HCT116 (cell line): ENCODE measurements at regions not wholly inside any gene's neighbourhood (a gene's known extent, or its start where the extent isn't known, plus 50 kb on each side); places are given as distances from the start of the nearest gene placed in this dataset.

Experiments used
- ATAC-seq: fragments of 200-7000 bp; cut with Tn5 transposase; 2 replicates; pipeline ENCODE4 v1.9.1; 2020; ENCODE audit warnings: mild to moderate bottlenecking, moderate library complexity
- BruUV-seq: library from RNA; stranded (reverse); fragments of 400-500 nt; replicated peaks from 2 replicates; lab custom pipeline; 2021; lab: Mats Ljungman, UMichigan
- CTCF ChIA-PET: fragments of 300-600 bp; sonication (Branson Sonifier 250); formaldehyde crosslinking; loops from one replicate; lab custom pipeline; 2021; ENCODE audit warnings: antibody characterized with exemption; lab: Charles Lee
- POLR2A ChIA-PET: fragments of 300-600, 350-600 bp; sonication (Branson Sonifier 250); formaldehyde crosslinking; loops from one replicate; lab custom pipeline; 2021; ENCODE audit warnings: antibody characterized with exemption; lab: Charles Lee
- RAD21 ChIA-PET, 2 experiments: fragments of 300-600 bp; sonication (Branson Sonifier 250); formaldehyde crosslinking; loops; one replicate each; lab custom pipeline; 2023; ENCODE audit warnings: low total read pairs in 2 of 2; ENCODE audit not compliant: uncharacterized antibody in 2 of 2, unreplicated experiment in 2 of 2, low non-redundant PET in 1 of 2; lab: Charles Lee
- DNase-seq: peaks from one replicate; pipeline ENCODE4 v3.0.0-alpha.2; 2010; ENCODE audit warnings: low read depth, low spot score
- H2AFZ ChIP-seq: fragments of 200-600 bp; shearing (Covaris generic), sonication (generic); 2 replicates; pipeline ENCODE4 v1.6.1; 2017; ENCODE audit warnings: low read depth, mixed run types, mixed read lengths, antibody characterized with exemption, low read length; ENCODE audit not compliant: poor library complexity, severe bottlenecking
- H3K27ac ChIP-seq: 2 replicates; pipeline ENCODE4 v1.5.1; 2012; ENCODE audit warnings: low read depth, low read length
- H3K27me3 ChIP-seq: fragments of 200-600 bp; sonication (generic); 2 replicates; pipeline ENCODE4 v1.6.1; 2016; ENCODE audit warnings: mixed run types, low read length, mixed read lengths; ENCODE audit not compliant: insufficient read depth
- H3K36me3 ChIP-seq, 2 experiments: fragments of 200-500 bp in 1 of 2; fragments of 200-600 bp in 1 of 2; sonication (Bioruptor generic) in 1 of 2; sonication (generic) in 1 of 2; 2 replicates each; pipeline versions ENCODE4 v1.5.1 to v1.6.1; 2014 to 2016; ENCODE audit warnings: low read length in 2 of 2, inconsistent platforms in 1 of 2, mixed read lengths in 1 of 2, mixed run types in 1 of 2; ENCODE audit not compliant: insufficient read depth in 2 of 2, control insufficient read depth in 1 of 2
- H3K4me1 ChIP-seq, 2 experiments: fragments of 200-600 bp in 1 of 2; sonication (generic) in 1 of 2; 2 replicates each; pipeline versions ENCODE4 v1.5.1 to v1.6.1; 2012 to 2017; ENCODE audit warnings: low read length in 2 of 2, inconsistent platforms in 1 of 2, mild to moderate bottlenecking in 1 of 2, mixed read lengths in 1 of 2, mixed run types in 1 of 2, moderate library complexity in 1 of 2; ENCODE audit not compliant: insufficient read depth in 2 of 2, control insufficient read depth in 1 of 2
- H3K4me2 ChIP-seq: fragments of 200-600 bp; sonication (generic); 2 replicates; pipeline ENCODE4 v1.6.1; 2017; ENCODE audit warnings: mixed run types, low read length, mixed read lengths
- H3K4me3 ChIP-seq, 2 experiments: fragments of 200-600 bp in 1 of 2; sonication (generic) in 1 of 2; replicated peaks in 1 of 2; 2 replicates each; pipeline ENCODE4 v1.5.1; 2011 to 2016; ENCODE audit warnings: low read length in 2 of 2, control low read depth in 1 of 2, low read depth in 1 of 2, mild to moderate bottlenecking in 1 of 2, mixed read lengths in 1 of 2, mixed run types in 1 of 2
- H3K79me2 ChIP-seq: fragments of 200-600 bp; sonication (generic); 2 replicates; pipeline ENCODE4 v1.6.1; 2017; ENCODE audit warnings: mild to moderate bottlenecking, mixed run types, low read length, moderate library complexity, mixed read lengths; ENCODE audit not compliant: insufficient read depth
- H3K9ac ChIP-seq: fragments of 200-600 bp; sonication (generic); 2 replicates; pipeline ENCODE4 v1.6.1; 2016; ENCODE audit warnings: low read length, mixed read lengths
- H3K9me2 ChIP-seq: fragments of 200-600 bp; sonication (generic), shearing (Covaris generic); 2 replicates; pipeline ENCODE4 v1.6.1; 2017; ENCODE audit warnings: mixed run types, mild to moderate bottlenecking, moderate library complexity; ENCODE audit not compliant: insufficient read depth
- H3K9me3 ChIP-seq, 2 experiments: fragments of 200-500 bp in 1 of 2; fragments of 200-600 bp in 1 of 2; sonication (Bioruptor generic) in 1 of 2; sonication (generic) in 1 of 2; 2 replicates each; pipeline ENCODE4 v1.6.1; 2014 to 2017; ENCODE audit warnings: low read length in 2 of 2, mixed read lengths in 2 of 2, inconsistent platforms in 1 of 2, low read depth in 1 of 2, mild to moderate bottlenecking in 1 of 2, mixed run types in 1 of 2, moderate library complexity in 1 of 2; ENCODE audit not compliant: control insufficient read depth in 1 of 2, insufficient read depth in 1 of 2
- H4K20me1 ChIP-seq: fragments of 200-600 bp; sonication (generic), shearing (Covaris generic); 2 replicates; pipeline ENCODE4 v1.6.1; 2017; ENCODE audit warnings: mixed run types, mild to moderate bottlenecking, moderate library complexity; ENCODE audit not compliant: insufficient read depth
- EGR1 ChIP-seq: IDR thresholded peaks from 2 replicates; pipeline ENCODE4 v1.6.1; 2012; ENCODE audit warnings: low read depth
- ELF1 ChIP-seq: IDR thresholded peaks from 2 replicates; pipeline ENCODE4 v1.6.1; 2012; ENCODE audit warnings: low read depth, borderline replicate concordance
- EZH2 ChIP-seq: fragments of 200-600 bp; sonication (generic); IDR thresholded peaks from 2 replicates; pipeline ENCODE4 v1.6.1; 2017; ENCODE audit warnings: antibody characterized with exemption, mixed run types
- EZH2phosphoT487 ChIP-seq: fragments of 200-600 bp; IDR thresholded peaks from 2 replicates; pipeline ENCODE4 v1.6.1; 2018; ENCODE audit warnings: antibody characterized with exemption, borderline replicate concordance
- FOSL1 ChIP-seq: IDR thresholded peaks from 2 replicates; pipeline ENCODE4 v1.6.1; 2012; ENCODE audit warnings: low read depth
- POLR2A ChIP-seq: IDR thresholded peaks from 2 replicates; pipeline ENCODE4 v1.7.0; 2011; ENCODE audit warnings: borderline replicate concordance; ENCODE audit not compliant: insufficient read depth, insufficient read length; ENCODE audit errors: extremely low read depth
- RAD21 ChIP-seq: IDR thresholded peaks from 2 replicates; pipeline ENCODE4 v1.6.1; 2012; ENCODE audit warnings: low read depth, mild to moderate bottlenecking
- SRF ChIP-seq: IDR thresholded peaks from 2 replicates; pipeline ENCODE4 v1.6.1; 2012; ENCODE audit warnings: low read depth
- ZNF274 ChIP-seq: fragments of 200-500 bp; sonication (Bioruptor generic); IDR thresholded peaks from 2 replicates; pipeline ENCODE4 v1.6.1; 2014; ENCODE audit warnings: mild to moderate bottlenecking, low read depth, low read length, inconsistent platforms
- intact Hi-C: fragments of 100-400 bp; cut with micrococcal nuclease; formaldehyde crosslinking; loops from 2 replicates; pipeline ENCODE4 v1.10.0; 2022
- TF ChIP-seq, protein P1 (sequence below): IDR thresholded peaks from 2 replicates; pipeline ENCODE4 v1.6.1; 2011; ENCODE audit warnings: mild to moderate bottlenecking, low read length, moderate library complexity; ENCODE audit not compliant: insufficient replicate concordance; ENCODE audit errors: extremely low read depth
- TF ChIP-seq, protein P2 (sequence below): IDR thresholded peaks from 2 replicates; pipeline ENCODE4 v1.6.1; 2012

DNA sequence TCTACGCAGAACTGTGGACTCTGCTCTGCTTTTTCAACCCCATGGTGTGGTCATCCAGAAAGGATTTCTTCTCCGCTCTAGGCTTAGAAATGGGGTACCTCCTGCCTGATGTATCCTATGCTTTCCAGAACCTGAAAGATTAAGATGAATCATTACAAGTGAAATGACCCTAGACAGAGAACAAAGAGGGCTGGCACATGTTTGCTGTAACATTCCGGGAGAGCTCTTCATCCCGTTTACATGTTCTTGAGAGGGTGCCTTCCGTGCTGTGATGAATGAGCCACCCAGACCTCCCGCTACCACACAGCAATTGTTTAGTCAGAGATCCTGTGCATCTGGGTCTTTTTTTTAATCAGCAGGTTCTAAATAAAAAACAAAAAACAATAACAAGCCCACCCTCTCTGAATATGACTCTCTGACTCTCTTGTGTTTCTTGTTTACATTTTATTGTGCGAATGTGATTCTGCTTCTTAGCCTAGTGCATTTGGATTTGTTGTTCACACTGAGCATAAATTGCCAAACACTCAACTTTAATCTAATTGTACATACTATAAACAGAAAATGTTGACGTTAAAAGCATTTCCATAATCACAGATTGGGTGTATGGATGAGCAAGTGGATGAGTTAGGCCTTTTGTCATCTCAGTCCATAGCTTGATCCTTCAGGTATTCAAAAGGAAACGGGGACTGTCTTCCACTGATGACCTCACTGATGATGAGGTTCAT is 87.1 kb downstream of the GPR88 start:
- no TSS peak for BruUV-seq
- POLR2A ChIA-PET = no interaction called here
- Histone ChIP-seq H4K20me1 (no peaks in the 10 kb centered on the region), H3K9me2 (no peaks in the 10 kb centered on the region), H3K9ac (no peak overlapping the region), H3K4me1 (peaks cover 3 to 7% of the 10 kb centered on the region in 2 experiments; a peak in 3 of 4 replicates), H3K27me3 (no peaks in the 10 kb centered on the region), H3K4me3 (no peak overlapping the region), H3K79me2 (no peaks in the 10 kb centered on the region), H3K4me2 (no peak overlapping the region), H2AFZ (no peak overlapping the region), H3K27ac (no peak overlapping the region), H3K9me3 (no peaks in the 10 kb centered on the region), H3K36me3 (no peaks in the 10 kb centered on the region)
- DNase-seq = no peak
- RAD21 ChIA-PET = no interaction called here
- intact Hi-C loops = no loop called here
- CTCF ChIA-PET = no interaction called here
- TF ChIP-seq EGR1 = no peak
- no peak for TF ChIP-seq EZH2
- TF ChIP-seq ELF1 = no peak
- TF ChIP-seq, protein P1, sequence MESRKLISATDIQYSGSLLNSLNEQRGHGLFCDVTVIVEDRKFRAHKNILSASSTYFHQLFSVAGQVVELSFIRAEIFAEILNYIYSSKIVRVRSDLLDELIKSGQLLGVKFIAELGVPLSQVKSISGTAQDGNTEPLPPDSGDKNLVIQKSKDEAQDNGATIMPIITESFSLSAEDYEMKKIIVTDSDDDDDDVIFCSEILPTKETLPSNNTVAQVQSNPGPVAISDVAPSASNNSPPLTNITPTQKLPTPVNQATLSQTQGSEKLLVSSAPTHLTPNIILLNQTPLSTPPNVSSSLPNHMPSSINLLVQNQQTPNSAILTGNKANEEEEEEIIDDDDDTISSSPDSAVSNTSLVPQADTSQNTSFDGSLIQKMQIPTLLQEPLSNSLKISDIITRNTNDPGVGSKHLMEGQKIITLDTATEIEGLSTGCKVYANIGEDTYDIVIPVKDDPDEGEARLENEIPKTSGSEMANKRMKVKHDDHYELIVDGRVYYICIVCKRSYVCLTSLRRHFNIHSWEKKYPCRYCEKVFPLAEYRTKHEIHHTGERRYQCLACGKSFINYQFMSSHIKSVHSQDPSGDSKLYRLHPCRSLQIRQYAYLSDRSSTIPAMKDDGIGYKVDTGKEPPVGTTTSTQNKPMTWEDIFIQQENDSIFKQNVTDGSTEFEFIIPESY = no peak
- TF ChIP-seq RAD21 = no peak
- TF ChIP-seq SRF = no peak
- no peak for TF ChIP-seq POLR2A
- no peak for TF ChIP-seq ZNF274
- TF ChIP-seq EZH2phosphoT487 = no peak
- TF ChIP-seq, protein P2, sequence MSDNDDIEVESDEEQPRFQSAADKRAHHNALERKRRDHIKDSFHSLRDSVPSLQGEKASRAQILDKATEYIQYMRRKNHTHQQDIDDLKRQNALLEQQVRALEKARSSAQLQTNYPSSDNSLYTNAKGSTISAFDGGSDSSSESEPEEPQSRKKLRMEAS = no peak
- no peak for TF ChIP-seq FOSL1
- no peak for ATAC-seq
